Endothelial cell of umbilical vein (primary cell): ENCODE measurements at regions not wholly inside any gene's neighbourhood (a gene's known extent, or its start where the extent isn't known, plus 50 kb on each side); places are given as distances from the start of the nearest gene placed in this dataset.

Experiments
- BruUV-seq: library from RNA; stranded (reverse); fragments of 400-500 nt; replicated peaks from 2 replicates; lab custom pipeline; 2021; lab: Mats Ljungman, UMichigan
- CTCF ChIA-PET: fragments of 300-600, 350-600 bp; sonication (Branson Sonifier 250); formaldehyde crosslinking; loops from one replicate; lab custom pipeline; 2021; ENCODE audit warnings: antibody characterized with exemption, inconsistent platforms; lab: Charles Lee
- POLR2A ChIA-PET: fragments of 300-600, 350-600 bp; sonication (Branson Sonifier 250); formaldehyde crosslinking; loops from one replicate; lab custom pipeline; 2021; ENCODE audit warnings: antibody characterized with exemption, inconsistent platforms; lab: Charles Lee
- DNase-seq: peaks from one replicate; pipeline ENCODE4 v3.0.0-alpha.2; 2011; ENCODE audit warnings: low read depth, low spot score
- FAIRE-seq: peaks from 2 replicates; lab custom pipeline; 2011; peaks lifted over from hg19 to GRCh38; lab: Jason Lieb, UNC
- H2AFZ ChIP-seq: 2 replicates; pipeline ENCODE4 v1.6.0; 2012; ENCODE audit warnings: low read depth, low read length, control low read depth, inconsistent platforms
- H3K27ac ChIP-seq: 2 replicates; pipeline ENCODE4 v1.5.1; 2011; ENCODE audit warnings: low read depth, mild to moderate bottlenecking, control low read depth, low read length, moderate library complexity; ENCODE audit not compliant: insufficient read depth
- H3K27me3 ChIP-seq, 2 experiments: 2 replicates each; pipeline versions ENCODE4 v1.6.0 to v1.6.1; 2011; ENCODE audit warnings: low read length in 2 of 2, mixed read lengths in 1 of 2; ENCODE audit not compliant: control insufficient read depth in 2 of 2, insufficient read depth in 2 of 2
- H3K36me3 ChIP-seq, 2 experiments: 2 replicates in 1 of 2; 3 replicates in 1 of 2; pipeline ENCODE4 v1.5.1; 2011; ENCODE audit warnings: low read length in 2 of 2, mild to moderate bottlenecking in 1 of 2, moderate library complexity in 1 of 2; ENCODE audit not compliant: control insufficient read depth in 2 of 2, insufficient read depth in 2 of 2; ENCODE audit errors: extremely low read depth in 1 of 2
- H3K4me1 ChIP-seq: 3 replicates; pipeline ENCODE4 v1.5.1; 2011; ENCODE audit warnings: mild to moderate bottlenecking, low read length; ENCODE audit not compliant: control insufficient read depth, insufficient read depth; ENCODE audit errors: extremely low read depth
- H3K4me2 ChIP-seq: 2 replicates; pipeline ENCODE4 v1.6.1; 2011; ENCODE audit warnings: low read length, control low read depth, mixed read lengths; ENCODE audit not compliant: insufficient read depth
- H3K4me3 ChIP-seq, 3 experiments: fragments of 200-600 bp in 1 of 3; sonication (generic), shearing (Covaris generic) in 1 of 3; replicated peaks in 1 of 3; 2 replicates each; pipeline ENCODE4 v1.5.1; 2011 to 2016; ENCODE audit warnings: control low read depth in 3 of 3, low read length in 3 of 3, mild to moderate bottlenecking in 2 of 3, inconsistent platforms in 1 of 3, low read depth in 1 of 3, moderate library complexity in 1 of 3; ENCODE audit not compliant: insufficient read depth in 1 of 3
- H3K79me2 ChIP-seq: 2 replicates; pipeline ENCODE4 v1.6.0; 2012; ENCODE audit warnings: low read length, inconsistent platforms; ENCODE audit not compliant: control insufficient read depth, insufficient read depth
- H3K9ac ChIP-seq: replicated peaks from 2 replicates; pipeline ENCODE3; 2011; ENCODE audit warnings: low read length, control low read depth; ENCODE audit not compliant: insufficient read depth; ENCODE audit errors: extremely low read depth
- H3K9me1 ChIP-seq: replicated peaks from 3 replicates; pipeline ENCODE4 v1.6.0; 2011; ENCODE audit warnings: mild to moderate bottlenecking, low read length; ENCODE audit not compliant: control insufficient read depth, insufficient read depth; ENCODE audit errors: extremely low read depth
- H3K9me3 ChIP-seq: replicated peaks from 2 replicates; pipeline ENCODE4 v1.5.1; 2012; ENCODE audit warnings: low read length, inconsistent platforms; ENCODE audit not compliant: control insufficient read depth, insufficient read depth
- H4K20me1 ChIP-seq: replicated peaks from 2 replicates; pipeline ENCODE3; 2011; ENCODE audit warnings: mild to moderate bottlenecking, low read length; ENCODE audit not compliant: control insufficient read depth, insufficient read depth; ENCODE audit errors: extremely low read depth
- CTCF ChIP-seq, 2 donors: IDR thresholded peaks; 1 replicate in 1 of 2; 2 replicates in 1 of 2; pipeline ENCODE4 v1.5.1; 2011; ENCODE audit warnings: low read length in 2 of 2, mild to moderate bottlenecking in 2 of 2, moderate library complexity in 2 of 2, control low read depth in 1 of 2, inconsistent platforms in 1 of 2, low read depth in 1 of 2; ENCODE audit not compliant: insufficient read depth in 1 of 2; ENCODE audit errors: extremely low read depth in 1 of 2
- EZH2 ChIP-seq: IDR thresholded peaks from 2 replicates; pipeline ENCODE4 v1.6.1; 2012; ENCODE audit warnings: borderline replicate concordance, low read depth, mild to moderate bottlenecking, moderate library complexity, low read length, inconsistent platforms; ENCODE audit not compliant: severe bottlenecking
- FOS ChIP-seq: IDR thresholded peaks from 2 replicates; pipeline ENCODE4 v1.6.1; 2011; ENCODE audit warnings: mild to moderate bottlenecking, low read length, moderate library complexity, borderline replicate concordance; ENCODE audit not compliant: insufficient read depth
- GATA2 ChIP-seq: IDR thresholded peaks from 2 replicates; pipeline ENCODE4 v1.7.0; 2011; ENCODE audit warnings: low read depth, mild to moderate bottlenecking, moderate library complexity, mixed read lengths, low read length; ENCODE audit not compliant: insufficient read length, insufficient read depth
- JUN ChIP-seq: IDR thresholded peaks from 2 replicates; pipeline ENCODE4 v1.6.1; 2011; ENCODE audit warnings: borderline replicate concordance, low read depth; ENCODE audit not compliant: insufficient read length, insufficient read depth
- MAX ChIP-seq: IDR thresholded peaks from 2 replicates; pipeline ENCODE4 v1.6.1; 2011; ENCODE audit not compliant: insufficient read depth, insufficient read length
- MYC ChIP-seq: IDR thresholded peaks from one replicate; pipeline ENCODE4 v1.6.1; 2011; ENCODE audit warnings: mild to moderate bottlenecking, low read depth, low read length
- POLR2A ChIP-seq: IDR thresholded peaks from 2 replicates; pipeline ENCODE4 v1.6.1; 2012; ENCODE audit warnings: low read depth, mild to moderate bottlenecking, control low read depth, low read length
- POLR2AphosphoS5 ChIP-seq: IDR thresholded peaks from 2 replicates; pipeline ENCODE4 v1.6.1; 2012; ENCODE audit warnings: low read depth, mild to moderate bottlenecking, control low read depth, low read length, moderate library complexity; ENCODE audit not compliant: insufficient read depth
- dilution Hi-C: fragments of 300-500 bp; cut with MboI; formaldehyde crosslinking; loops from one replicate; pipeline ENCODE4 v1.15.0; 2019; ENCODE audit warnings: low sequenced_read_pairs; ENCODE audit not compliant: extremely low pct_ligation_motif_present
- intact Hi-C: fragments of 100-400 bp; cut with micrococcal nuclease; formaldehyde crosslinking; loops from one replicate; pipeline ENCODE4 v1.10.0; 2022

DNA sequence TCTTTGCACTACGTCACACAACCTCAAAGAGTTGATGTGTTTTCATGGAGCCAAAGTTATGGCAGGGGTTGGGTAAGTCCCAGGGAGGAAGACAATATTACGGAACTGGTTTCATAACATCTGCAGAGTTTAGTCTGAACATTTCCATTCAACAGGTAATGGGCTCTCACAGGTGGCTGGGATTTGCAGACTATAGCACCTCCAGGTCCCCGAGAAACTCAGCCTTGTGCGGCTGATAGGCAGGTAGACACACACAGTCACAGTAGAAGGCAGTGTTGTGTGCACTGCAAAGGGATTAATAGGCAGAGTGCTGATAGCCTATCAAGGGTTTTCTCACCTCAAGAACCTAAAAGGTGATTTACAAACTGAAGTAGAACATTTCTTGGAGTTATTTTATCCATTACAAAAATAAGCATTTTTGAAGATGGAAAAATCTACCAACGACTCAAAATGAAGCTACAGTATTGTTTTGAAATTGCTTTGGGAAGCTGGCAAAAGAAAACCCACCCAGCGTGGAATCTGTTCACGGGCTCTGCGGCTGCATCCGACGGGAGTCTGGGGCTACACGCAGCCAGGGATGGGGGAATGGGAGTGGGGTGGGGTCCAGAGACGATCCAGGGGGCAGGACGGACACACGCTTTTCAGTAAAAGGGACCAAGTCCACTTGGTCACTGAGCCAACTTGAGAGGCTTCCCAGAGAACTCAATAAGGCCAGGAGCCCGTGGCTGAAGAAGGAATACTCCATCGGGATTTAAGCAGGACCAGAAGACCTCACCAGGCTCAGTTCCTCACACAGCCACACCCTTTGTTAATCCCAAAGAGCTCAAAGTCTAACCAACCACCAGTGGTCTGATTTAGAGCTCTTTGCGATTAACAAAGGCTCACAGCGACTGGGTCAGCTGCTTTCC, 82.9 kb downstream of the CHRNA1 start:
- peak; percentile 26 for FAIRE-seq
- H3K36me3 ChIP-seq: no peaks in the 10 kb centered on the region
- H3K9me1 ChIP-seq: no peaks in the 10 kb centered on the region
- H3K27me3 ChIP-seq: peaks cover 3 to 5% of the 10 kb centered on the region in 2 experiments
- ChIA-PET CTCF (interaction anchor here (0.9 to 3.5 kb wide), 12 partner anchors 9 to 218 kb away, joined by 3 to 35 read pairs (median 6); no protein-coding TSS in a partner anchor), POLR2A (interaction anchor here (0.6 kb wide), 2 partner anchors 15 to 388 kb away, joined by 3 read pairs; no protein-coding TSS in a partner anchor)
- no peaks in the 10 kb centered on the region for H3K9me3 ChIP-seq
- peak overlapping the region; percentile 32 for H3K27ac ChIP-seq
- TF ChIP-seq CTCF (IDR thresholded peaks at IDR 0.05; ENCODE audit: extremely low read depth in 1 of 2, insufficient read depth in 1 of 2, low read depth in 1 of 2, low read length in 2 of 2): no peak
- no peak for TF ChIP-seq POLR2AphosphoS5
- TF ChIP-seq MYC: no peak
- no peak for TF ChIP-seq MAX
- TF ChIP-seq FOS: no peak
- no peak for TF ChIP-seq GATA2
- TF ChIP-seq JUN: no peak
- TF ChIP-seq EZH2: no peak
- no peak for TF ChIP-seq POLR2A
- DNase-seq: no peak
- H3K9ac ChIP-seq: peak overlapping the region; percentile 75
- H3K4me2 ChIP-seq: peak overlapping the region; percentile 96
- peak overlapping the region; percentile 91 to 94 (median 93) for H3K4me3 ChIP-seq
- H4K20me1 ChIP-seq: no peaks in the 10 kb centered on the region
- H2AFZ ChIP-seq: peak overlapping the region; percentile 94
- dilution Hi-C loops: no loop called here
- peaks cover 13% of the 10 kb centered on the region for H3K4me1 ChIP-seq
- intact Hi-C loops: loop anchor here (2.0 to 5.0 kb wide), 2 partner anchors 79 to 89 kb away; no protein-coding TSS in a partner anchor
- BruUV-seq: no TSS peak
- H3K79me2 ChIP-seq: peaks cover 23% of the 10 kb centered on the region
